ENCODE measurements at regions not wholly inside any gene's neighbourhood (a gene's known extent, or its start where the extent isn't known, plus 50 kb on each side); places are given as distances from the start of the nearest gene placed in this dataset.

DNA sequence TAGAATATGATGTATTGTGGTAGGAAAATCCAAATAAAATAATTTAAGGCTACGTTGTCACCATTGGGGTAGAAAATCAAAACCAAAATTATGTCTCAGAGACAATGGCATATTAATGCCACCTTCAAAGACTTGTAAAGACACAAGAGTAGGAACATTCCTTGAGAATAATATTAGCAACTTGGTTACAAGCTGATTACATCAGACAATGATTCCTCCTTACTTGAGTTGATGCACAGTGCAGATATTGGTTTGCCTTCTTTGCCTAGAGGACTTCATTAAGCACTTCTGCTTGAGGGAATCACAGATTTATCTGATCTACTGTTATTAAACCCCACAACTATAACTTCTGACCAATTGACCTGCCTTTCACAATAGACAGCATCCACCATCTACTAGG, 500.2 kb downstream of the CDH9 start:
- TF ChIP-seq SUZ12 (IDR thresholded peaks at IDR 0.05; ENCODE audit: extremely low read depth, insufficient read depth, insufficient read length), result no peak
- no peak for TF ChIP-seq YY1 (IDR thresholded peaks at IDR 0.05; ENCODE audit: insufficient read depth, insufficient read length)
- no peak for TF ChIP-seq ZNF274 (IDR thresholded peaks at IDR 0.05; ENCODE audit: low read depth, low read length)

Measured in NT2/D1 (cell line).